NCI-H1092 (cell line): ENCODE measurements at regions not wholly inside any gene's neighbourhood (a gene's known extent, or its start where the extent isn't known, plus 50 kb on each side); places are given as distances from the start of the nearest gene placed in this dataset.

Source experiments
- DNase-seq: peaks from one replicate; lab custom pipeline; 2025; lab: John Stamatoyannopoulos, UW

DNA sequence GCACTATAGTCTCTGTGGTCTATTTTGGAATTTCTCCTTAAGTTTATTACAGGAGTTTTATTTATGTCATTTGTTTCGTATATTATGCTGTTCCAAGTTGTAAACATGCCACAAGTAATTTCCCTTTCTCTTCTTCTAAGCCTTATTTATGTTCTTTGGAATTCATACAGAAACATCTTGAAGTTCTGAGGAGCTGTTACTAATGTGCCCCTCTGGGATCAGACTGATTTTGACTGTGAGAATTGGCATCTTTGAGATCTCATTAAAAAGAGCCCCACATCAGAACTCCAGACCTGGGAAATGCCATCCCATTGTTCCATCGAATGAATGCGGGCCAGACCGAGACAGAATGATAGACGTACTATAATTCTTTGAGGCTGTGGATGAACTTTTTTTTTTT is 138.8 kb upstream of the CD180 start:
- DNase-seq: no peak

DNA sequence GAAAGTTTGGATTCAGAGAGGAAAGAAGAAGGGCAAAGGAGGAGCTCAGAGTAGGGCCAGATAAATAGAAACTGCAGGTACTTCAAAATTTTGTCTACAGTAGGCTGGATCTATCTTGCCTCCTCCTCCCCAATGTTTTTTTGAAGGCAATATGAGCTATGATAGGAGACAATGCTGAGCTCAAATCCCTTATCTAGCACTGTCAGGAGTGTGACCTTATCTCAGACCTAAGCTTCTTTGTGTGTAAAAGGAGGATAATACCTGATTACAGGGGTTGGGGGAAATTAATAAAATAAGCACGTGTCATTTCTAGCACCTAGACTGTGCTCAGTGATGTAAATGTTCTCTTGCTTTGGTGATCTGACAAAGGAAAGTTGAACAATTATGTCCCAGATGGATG is 137.8 kb upstream of the CD180 start:
- DNase-seq: no peak

DNA sequence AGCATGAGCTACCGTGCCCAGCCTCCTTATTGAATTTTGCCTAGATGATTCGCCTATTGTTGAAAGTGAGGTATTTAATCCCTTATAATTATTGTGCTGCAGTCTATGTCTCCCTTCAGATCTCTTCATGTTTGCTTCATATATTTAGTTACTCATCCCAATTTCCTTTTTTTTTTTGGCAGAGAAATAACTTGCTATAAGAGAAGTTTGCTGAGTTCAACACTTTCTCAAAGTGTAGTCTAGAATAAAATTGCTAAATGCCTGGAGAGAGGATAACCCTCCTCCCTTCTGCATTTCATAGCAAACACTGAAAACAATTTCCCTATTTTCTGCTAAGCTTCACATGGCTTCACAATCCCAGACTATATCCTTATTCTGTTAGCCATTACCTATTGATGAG is 136.6 kb upstream of the CD180 start:
- DNase-seq: no peak

DNA sequence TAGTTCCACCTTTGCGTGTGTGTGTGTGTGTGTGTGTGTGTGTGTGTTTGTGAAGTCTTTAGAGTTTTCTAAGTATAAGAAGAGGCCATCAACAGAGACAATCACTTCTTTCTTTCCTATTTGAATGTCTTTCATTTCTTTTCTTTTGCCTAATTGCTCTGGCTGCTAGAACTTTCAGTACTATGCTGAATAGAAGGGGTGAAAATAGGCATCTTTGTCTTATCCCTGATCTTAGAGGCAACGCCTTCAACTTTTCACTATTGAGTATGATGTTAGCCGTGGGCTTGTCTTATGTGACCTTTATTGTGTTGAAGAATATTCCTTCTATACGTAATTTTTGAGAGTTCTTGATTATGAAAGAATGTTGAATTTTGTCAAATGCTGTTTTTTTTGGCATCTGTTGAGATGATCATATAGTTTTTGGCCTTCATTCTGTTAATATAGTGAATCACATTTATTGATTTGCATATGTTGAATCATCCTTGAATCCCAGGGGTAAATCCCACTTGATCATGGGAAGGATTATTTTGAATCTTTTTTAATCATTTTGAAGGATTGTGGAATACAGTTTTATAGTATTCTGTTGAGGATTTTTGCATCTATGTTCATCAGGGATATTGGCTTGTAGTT is 134.8 kb upstream of the CD180 start:
- no peak for DNase-seq

DNA sequence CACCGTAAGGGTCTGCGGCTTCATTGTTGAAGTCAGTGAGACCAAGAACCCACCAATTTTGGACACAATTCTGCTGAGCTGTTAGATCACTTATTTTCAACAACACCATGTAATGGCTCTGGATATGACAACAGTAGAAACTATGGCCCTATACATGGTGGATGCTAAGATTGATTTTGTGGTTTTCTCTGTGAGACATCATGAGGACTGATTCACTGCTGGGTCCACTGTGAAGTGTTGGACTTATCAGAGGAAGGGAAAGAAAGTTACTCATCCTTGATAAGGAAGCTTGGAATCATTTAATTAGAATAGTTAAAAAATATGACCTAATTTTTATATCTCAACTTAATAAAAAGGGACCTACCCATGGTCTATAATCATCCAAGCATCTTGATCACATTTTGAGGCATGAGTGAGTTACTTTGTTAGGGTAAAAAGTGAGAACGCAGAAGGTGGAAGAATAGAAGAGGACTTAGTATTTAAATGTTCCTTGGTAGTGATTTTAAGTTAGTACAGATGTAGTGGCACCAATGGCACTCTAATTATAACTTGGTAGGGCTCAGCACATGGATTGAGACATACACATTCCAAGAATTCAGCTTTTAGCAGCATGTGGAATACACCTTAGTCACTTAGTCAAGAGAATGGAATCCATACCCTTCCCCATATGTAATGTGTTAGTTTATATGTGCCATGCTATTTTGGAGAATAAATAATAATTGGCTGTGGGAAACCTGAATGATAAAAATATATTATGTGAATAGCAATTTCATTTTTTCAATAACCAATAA is 123.5 kb upstream of the CD180 start:
- DNase-seq: no peak

DNA sequence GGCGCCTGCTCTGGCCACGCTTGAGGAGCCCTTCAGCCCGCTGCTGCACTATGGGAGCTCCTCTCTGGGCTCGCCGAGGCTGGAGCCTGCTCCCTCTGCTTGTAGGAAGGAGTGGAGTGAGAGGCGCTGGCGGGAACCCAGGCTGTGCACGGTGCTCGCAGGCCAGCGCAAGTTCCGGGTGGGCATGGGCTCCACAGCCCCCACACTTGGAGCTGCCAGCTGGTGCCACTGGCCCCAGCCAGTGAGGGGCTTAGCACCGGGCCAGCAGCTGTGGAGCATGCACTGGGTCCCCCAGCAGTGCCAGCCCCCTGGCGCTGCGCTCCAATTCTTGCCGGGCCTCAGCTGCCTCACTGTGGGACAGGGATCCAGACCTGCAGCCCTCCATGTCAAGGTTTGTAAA is 122.1 kb upstream of the CD180 start:
- DNase-seq: no peak

DNA sequence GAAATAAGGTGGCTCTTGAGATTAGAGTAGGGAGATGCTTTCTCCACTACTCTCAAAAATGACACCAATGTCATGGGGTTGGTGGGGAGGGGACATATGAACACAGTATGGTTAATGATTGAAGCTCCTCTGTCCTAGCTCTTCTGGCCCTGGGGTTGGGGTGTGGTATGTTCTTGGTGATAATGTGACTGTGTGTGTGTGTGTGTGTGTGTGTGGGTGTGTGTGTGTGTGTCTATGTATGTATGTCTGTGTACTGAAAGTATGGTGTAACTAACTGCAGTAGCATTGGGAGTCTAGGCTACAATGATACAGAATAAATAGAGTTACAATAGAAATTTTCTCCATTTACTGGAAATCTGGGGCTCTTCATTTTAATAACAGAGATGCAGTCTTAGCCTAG is 121.0 kb upstream of the CD180 start:
- DNase-seq: no peak

DNA sequence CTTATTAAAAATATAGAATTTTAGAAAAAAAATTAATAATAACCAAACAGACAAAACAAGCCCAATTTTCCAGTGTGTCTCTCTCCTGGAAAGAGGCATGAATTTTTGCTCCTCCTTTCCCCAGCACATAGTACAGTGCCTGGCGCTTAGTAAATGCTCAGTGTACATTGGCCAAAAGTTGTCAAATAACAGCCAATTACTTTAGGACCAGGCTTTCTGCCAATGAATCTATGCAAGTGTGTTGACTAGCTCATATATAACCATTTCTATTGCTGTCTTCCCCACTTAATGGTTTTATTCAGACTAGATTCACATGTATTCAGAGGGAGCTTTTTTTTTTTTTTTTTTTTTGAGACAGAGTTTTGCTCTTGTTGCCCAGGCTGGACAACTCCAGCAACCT is 120.1 kb upstream of the CD180 start:
- no peak for DNase-seq

DNA sequence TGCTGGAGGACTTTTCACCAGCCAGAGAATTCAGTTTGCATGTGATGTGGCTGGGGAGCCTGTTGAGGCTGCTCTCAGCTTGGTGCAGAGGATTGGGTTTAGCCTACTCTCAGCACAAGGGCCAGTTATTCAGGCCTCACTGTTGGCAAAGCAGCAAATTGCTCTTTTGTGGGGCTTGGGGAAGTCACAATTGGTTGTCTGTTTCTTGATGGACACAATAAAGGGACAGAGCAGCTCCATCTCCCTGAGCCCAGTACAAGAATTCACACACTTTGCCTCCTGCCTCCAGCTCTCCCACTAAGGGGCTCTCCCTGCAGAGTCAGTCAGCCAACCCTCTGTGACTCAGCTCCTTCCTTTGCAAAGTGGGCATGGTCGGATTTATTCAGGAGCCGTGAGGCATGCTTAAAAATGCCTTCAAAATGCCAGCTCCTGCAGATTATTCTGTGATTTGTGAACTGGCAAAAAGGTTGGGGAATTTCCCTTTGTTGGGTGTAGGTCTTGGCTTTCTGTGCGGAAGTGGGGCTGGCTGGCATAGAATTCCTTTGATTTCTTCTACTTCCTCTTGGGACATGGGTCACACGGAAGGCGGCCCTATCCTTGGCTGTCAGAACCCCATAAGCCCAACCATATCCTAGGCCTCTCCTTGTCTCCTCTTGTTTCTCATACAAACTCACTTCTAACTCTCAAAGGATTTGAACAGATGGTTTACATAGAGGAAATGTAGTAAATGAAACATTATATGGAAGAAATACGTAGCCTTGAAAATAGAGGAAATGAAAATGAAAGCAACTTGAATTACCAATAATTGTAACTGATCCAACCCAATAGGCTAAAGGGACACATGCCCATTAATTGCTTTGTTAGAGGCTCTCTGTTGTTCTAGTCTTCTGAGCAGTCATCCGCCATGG is 118.7 kb upstream of the CD180 start:
- DNase-seq: no peak

DNA sequence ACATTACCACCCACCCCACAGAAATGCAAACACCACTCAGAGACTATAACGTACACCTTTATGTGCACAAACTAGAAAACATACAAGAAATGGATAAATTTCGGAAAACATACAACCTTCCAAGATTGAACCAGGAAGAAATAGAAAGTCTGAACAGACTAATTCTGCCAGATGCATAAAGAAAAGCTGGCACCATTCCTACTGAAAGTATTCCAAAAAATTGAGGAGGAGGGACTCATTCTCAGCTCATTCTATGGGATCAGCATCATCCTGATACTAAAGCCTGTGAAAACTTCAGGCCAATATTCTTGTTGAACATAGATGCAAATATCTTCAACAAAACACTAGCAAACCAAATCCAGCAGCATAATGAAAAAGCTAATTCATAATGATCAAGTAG is 115.1 kb upstream of the CD180 start:
- no peak for DNase-seq

DNA sequence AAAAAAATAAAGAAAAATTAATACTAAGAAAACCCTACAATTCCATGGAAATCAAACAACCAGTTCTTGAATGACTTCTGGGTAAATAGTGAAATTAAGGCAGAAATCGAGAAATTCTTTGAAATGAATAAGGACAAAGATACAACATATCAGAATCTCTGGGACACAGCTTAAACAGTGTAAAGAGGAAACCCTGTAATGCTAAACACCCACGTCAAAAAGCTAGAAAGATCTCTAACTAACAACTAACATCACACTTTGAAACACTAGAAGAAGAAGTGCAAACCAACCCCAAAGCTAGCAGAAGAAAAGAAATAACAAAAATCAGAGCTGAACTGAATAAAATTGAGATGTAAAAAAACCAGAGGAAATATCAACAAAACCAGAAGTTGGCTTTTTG is 114.6 kb upstream of the CD180 start:
- DNase-seq: no peak

DNA sequence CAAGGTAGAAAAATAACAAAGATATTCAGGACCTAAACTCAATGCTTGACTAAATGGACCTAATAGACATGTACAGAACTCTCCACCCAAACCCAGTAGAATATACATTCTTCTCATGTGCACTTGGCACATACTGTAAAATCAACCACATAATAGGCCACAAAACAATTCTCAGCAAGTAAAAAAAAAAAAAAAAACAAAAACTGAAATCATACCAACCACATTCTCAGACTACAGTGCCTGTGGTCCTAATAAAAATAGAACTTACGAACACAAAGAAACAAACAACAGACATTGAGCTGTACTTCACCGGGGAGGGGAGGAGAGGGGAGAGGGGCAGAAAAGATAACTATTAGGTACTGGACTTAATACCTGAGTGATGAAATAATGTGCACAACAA is 114.1 kb upstream of the CD180 start:
- DNase-seq: no peak

DNA sequence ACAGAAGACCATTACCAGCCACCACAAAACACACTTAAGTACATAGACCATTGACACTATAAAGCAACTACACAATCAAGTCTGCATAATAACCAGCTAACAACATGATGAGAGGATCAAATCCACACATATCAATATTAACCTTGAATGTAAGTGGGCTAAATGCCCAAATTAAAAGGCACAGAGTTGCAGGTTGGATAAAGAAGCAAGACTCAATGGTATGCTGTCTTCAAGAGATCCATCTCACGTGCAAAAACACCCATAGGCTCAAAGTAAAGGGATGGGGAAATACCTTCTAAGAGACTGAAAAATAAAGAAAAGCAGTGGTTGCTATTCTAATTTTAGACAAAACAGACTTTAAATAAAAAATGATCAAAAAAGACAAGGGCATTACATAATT is 113.6 kb upstream of the CD180 start:
- DNase-seq: no peak

DNA sequence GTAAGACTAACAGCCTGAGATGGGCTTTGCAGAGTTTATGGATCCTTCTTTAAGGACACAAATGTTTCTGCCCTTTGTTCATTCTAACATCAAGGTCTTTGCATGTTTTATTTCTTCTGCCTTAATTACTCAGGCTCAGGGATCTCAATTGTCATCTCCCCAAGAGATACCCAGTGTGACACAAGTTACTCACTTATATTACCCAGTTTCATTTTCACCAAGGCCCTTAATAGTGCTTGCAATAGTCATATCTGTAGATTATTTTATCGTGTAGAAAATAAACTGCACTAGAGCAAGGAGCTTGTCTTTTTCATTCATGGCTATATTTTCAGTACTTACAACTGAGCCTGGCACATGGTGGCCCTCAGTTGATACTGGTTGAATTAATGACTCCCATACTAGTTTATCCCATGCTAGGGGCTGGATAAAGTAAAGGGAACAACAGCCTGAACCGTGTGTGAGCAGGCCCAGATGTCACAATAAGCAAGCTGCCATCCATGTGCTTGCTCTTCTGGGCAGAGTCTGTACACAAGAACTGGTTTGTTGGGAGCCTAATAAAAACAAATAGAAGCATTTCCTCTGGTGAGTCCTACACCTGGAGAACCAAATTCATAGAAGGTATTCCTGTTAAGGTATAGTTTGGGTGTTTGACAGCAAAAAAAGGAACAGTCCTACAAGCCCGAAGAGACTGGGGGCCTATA is 112.5 kb upstream of the CD180 start:
- DNase-seq: no peak

DNA sequence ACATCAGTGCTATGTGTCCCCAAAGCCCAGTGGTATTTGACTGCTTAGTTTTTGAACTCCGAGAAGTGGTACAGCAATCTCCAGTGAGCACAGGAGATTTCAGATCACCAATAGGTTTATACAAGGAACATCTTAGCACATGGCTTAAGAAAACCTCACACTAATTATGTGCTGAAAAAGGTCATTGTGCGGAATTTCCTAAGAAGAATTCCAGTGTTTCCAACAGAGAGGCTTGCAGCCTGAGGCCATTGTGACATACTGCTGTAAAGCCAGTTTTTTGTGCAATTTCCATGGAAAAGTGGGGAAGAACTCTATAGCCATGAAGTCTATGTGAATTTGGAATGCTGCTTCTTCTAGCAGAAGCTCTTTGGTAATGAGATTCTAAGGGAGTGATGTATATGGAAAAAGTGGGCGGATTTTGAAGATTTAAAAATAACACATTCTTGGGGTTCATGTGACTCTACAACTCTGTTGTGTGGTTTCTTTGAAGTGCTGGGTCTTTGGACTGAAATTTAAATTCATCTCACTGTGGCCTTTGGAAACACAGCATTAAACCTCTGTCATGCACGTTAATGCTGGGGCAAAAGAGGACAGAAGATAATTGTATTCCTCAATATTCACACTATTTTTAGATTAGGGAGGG is 110.5 kb upstream of the CD180 start:
- no peak for DNase-seq

DNA sequence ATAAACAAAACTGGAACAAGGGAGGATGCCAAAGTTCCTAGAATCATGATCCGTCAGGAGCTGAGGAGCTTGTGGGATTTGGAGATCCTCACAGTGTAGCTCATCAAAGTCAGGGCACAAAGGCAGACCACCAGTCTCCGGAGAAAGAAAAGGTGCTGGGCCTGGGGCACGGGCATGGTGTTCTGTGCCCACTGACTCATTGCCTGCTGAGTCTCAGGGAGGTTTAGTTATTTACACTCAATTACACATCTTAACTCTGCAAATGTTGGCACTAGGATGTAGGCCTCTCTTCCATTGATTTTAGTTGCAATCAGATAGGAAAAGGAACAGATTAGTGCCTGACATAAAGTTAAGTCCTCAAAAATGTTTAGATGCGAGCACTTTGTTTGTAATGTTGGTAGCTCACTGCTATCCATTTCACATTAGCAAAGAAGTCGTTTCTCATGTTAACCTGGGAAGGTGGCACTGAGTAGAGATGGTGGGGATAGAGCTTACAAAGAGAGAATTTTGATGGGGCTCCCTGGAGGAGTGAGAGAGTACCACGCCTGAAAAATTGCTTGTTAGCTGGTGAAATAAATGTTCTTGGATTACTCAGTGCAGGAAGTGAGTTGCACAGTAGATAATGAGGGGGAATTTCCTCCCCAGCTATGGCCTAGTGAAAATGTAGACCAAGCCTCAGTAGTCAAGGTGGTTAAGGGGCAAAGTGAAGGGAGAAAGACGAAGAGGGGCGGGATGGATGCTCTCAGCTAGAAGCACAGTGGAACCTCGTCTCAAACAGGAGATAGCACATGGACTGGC is 109.5 kb upstream of the CD180 start:
- no peak for DNase-seq

DNA sequence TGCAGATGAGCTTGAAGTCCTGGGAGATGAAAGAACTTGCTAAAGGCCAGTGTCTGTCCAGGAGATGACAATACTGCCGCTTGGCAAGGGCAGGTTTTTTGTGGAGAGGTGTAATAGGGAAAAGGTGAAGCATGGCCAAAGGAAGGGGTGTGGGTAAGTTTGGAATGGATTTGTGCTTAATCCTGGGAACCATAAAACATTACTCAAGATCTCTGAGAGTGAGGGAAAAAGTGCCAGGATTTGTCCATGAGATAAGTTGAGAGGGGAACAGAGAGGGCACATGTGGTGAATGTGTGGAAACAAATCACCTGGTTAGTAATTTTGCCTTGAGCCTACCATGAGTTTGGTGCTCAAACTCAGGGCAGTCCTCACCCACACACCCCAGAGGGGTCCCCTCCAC is 108.8 kb upstream of the CD180 start:
- DNase-seq: no peak

DNA sequence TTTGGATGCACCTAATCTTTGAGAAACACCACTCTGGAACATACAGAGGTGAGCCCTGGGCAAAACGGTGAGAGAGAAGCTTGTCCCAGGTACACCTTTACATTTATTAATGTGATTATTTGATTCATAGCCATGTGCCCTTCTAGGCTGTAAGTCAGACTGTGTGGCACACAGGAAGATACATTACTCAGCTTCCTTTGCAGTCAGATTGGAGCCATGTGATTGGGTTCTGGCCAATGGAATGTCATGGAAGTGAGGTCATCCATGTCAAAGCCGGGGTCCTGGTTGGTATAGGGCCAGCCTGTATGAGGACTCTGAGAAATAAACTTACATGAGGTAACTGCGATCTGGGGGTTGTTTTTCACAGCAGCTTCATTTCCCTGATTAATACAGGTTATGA is 106.8 kb upstream of the CD180 start:
- DNase-seq: no peak

DNA sequence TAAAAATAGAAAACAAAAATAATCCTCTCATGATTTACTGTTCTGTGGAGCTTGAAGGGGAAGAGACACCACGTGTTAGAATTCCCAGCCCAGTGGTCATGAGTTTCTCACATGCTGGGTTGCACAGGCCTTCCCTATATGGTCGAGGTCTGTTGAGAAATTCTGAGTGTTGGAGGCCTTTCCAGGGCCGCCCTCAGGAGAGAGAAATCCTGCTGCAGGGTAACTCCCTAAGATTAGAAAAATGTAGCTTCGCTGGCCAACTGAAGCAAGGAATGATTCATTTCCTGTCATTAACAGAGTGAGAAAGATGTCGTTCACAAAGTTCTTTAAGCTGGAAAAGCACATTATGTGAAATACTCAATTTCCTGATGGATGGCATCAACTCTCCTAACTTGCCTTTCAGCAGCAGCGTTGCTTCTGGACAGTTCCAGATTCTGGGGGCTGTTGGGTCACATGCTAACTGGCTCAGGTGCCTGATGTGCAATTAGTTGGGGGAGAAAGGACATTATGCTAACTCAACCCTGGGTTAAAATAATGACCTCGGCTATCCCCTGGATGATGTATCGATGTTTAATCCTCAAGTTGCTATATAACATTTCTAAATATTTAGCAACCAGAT is 104.8 kb upstream of the CD180 start:
- DNase-seq: no peak

DNA sequence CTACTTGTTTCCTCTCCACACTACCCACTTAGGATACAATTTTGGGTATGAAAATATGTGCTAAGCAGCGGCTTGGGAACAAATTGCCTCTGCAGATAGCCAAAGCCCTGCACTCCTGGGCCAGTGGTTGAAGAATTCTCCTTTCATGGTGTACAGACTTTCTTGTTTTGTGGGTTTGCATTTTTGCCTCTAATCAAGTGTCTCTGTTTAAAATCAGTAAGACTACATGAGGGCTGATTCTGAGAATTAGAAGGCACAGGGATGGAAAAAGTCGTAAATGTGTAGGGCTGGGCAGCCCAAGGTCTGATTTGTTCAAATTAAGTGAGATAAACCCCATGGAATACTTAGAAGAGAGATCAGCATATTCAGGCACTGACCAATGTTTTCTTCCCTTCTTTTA is 103.7 kb upstream of the CD180 start:
- no peak for DNase-seq
